HEK293 (cell line): ENCODE measurements at regions not wholly inside any gene's neighbourhood (a gene's known extent, or its start where the extent isn't known, plus 50 kb on each side); places are given as distances from the start of the nearest gene placed in this dataset.

Experiments used
- BCL11A ChIP-seq: fragments of 450-650 bp; formaldehyde crosslinking; IDR thresholded peaks from 2 replicates; pipeline ENCODE4 v1.5.1; 2016; ENCODE audit warnings: low read depth, missing biosample characterization, missing genetic modification characterization
- TSHZ1 ChIP-seq: fragments of 450-650 bp; formaldehyde crosslinking; IDR thresholded peaks from 2 replicates; pipeline ENCODE4 v1.5.1; 2016; ENCODE audit warnings: missing biosample characterization, missing genetic modification characterization, borderline replicate concordance
- ZNF610 ChIP-seq: fragments of 450-650 bp; formaldehyde crosslinking; IDR thresholded peaks from 2 replicates; pipeline ENCODE4 v1.5.1; 2016; ENCODE audit warnings: missing biosample characterization, missing genetic modification characterization, borderline replicate concordance
- TF ChIP-seq, protein P1 (sequence below): fragments of 450-650 bp; formaldehyde crosslinking; IDR thresholded peaks from 2 replicates; pipeline ENCODE4 v1.5.1; 2016; ENCODE audit warnings: missing biosample characterization, missing genetic modification characterization
- TF ChIP-seq, protein P2 (sequence below): fragments of 450-650 bp; formaldehyde crosslinking; IDR thresholded peaks from 2 replicates; pipeline ENCODE4 v1.5.1; 2016; ENCODE audit warnings: missing biosample characterization, missing genetic modification characterization
- TF ChIP-seq, protein P3 (sequence below): fragments of 450-650 bp; formaldehyde crosslinking; IDR thresholded peaks from 2 replicates; pipeline ENCODE4 v1.5.1; 2017; ENCODE audit warnings: missing biosample characterization, mild to moderate bottlenecking, missing genetic modification characterization, moderate library complexity

GRCh38 chr5:145471831-145472612 is 363.1 kb downstream of the PRELID2 start:
- TF ChIP-seq ZNF610 (tag by site-specific recombination) (no peak), BCL11A (tag by site-specific recombination) (no peak), TSHZ1 (tag by site-specific recombination) (no peak)
- TF ChIP-seq, protein P1, sequence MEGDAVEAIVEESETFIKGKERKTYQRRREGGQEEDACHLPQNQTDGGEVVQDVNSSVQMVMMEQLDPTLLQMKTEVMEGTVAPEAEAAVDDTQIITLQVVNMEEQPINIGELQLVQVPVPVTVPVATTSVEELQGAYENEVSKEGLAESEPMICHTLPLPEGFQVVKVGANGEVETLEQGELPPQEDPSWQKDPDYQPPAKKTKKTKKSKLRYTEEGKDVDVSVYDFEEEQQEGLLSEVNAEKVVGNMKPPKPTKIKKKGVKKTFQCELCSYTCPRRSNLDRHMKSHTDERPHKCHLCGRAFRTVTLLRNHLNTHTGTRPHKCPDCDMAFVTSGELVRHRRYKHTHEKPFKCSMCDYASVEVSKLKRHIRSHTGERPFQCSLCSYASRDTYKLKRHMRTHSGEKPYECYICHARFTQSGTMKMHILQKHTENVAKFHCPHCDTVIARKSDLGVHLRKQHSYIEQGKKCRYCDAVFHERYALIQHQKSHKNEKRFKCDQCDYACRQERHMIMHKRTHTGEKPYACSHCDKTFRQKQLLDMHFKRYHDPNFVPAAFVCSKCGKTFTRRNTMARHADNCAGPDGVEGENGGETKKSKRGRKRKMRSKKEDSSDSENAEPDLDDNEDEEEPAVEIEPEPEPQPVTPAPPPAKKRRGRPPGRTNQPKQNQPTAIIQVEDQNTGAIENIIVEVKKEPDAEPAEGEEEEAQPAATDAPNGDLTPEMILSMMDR (tag by site-specific recombination), result no peak
- TF ChIP-seq, protein P2, sequence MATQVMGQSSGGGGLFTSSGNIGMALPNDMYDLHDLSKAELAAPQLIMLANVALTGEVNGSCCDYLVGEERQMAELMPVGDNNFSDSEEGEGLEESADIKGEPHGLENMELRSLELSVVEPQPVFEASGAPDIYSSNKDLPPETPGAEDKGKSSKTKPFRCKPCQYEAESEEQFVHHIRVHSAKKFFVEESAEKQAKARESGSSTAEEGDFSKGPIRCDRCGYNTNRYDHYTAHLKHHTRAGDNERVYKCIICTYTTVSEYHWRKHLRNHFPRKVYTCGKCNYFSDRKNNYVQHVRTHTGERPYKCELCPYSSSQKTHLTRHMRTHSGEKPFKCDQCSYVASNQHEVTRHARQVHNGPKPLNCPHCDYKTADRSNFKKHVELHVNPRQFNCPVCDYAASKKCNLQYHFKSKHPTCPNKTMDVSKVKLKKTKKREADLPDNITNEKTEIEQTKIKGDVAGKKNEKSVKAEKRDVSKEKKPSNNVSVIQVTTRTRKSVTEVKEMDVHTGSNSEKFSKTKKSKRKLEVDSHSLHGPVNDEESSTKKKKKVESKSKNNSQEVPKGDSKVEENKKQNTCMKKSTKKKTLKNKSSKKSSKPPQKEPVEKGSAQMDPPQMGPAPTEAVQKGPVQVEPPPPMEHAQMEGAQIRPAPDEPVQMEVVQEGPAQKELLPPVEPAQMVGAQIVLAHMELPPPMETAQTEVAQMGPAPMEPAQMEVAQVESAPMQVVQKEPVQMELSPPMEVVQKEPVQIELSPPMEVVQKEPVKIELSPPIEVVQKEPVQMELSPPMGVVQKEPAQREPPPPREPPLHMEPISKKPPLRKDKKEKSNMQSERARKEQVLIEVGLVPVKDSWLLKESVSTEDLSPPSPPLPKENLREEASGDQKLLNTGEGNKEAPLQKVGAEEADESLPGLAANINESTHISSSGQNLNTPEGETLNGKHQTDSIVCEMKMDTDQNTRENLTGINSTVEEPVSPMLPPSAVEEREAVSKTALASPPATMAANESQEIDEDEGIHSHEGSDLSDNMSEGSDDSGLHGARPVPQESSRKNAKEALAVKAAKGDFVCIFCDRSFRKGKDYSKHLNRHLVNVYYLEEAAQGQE (tag by site-specific recombination), result no peak
- TF ChIP-seq, protein P3, sequence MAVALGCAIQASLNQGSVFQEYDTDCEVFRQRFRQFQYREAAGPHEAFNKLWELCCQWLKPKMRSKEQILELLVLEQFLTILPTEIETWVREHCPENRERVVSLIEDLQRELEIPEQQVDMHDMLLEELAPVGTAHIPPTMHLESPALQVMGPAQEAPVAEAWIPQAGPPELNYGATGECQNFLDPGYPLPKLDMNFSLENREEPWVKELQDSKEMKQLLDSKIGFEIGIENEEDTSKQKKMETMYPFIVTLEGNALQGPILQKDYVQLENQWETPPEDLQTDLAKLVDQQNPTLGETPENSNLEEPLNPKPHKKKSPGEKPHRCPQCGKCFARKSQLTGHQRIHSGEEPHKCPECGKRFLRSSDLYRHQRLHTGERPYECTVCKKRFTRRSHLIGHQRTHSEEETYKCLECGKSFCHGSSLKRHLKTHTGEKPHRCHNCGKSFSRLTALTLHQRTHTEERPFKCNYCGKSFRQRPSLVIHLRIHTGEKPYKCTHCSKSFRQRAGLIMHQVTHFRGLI, result no peak
